ENCODE measurements at regions not wholly inside any gene's neighbourhood (a gene's known extent, or its start where the extent isn't known, plus 50 kb on each side); places are given as distances from the start of the nearest gene placed in this dataset.

DNA sequence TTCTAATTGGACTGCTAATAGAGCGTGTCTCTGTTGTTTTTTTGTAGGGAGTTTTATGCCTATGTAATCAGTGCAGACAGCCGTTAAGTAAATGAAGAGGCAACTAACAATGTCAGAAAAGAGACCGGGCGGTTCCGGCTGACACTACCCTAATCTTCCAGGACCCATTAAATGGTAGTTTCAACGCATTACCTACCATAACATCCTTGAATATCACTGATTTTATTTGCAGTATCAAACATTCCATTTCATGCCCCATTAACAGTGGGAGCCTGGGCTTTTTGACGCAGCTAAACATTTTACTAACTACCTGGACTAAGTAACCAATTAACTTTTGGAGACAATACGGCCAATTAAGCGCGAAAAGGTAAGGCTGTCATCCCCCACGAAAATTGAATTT lies 832.9 kb upstream of the NR2F2 start:
- Histone ChIP-seq H3K9me2 (no peaks in the 10 kb centered on the region), H3K27me3 (ENCODE audit: insufficient read depth) (no peaks in the 10 kb centered on the region), H3K9ac (no peak overlapping the region), H2AFZ (ENCODE audit: low read depth) (no peak overlapping the region), H3K4me3 (ENCODE audit: low read depth in 2 of 2, low read length in 1 of 2) (no peak overlapping the region), H4K20me1 (ENCODE audit: insufficient read depth) (no peaks in the 10 kb centered on the region), H3K4me2 (no peak overlapping the region), H3K27ac (ENCODE audit: low read depth in 2 of 2, low read length in 1 of 2) (no peak overlapping the region), H3K79me2 (ENCODE audit: insufficient read depth) (no peaks in the 10 kb centered on the region), H3F3A (replicated peaks; ENCODE audit: insufficient read depth) (no peaks in the 10 kb centered on the region), H3K9me3 (no peaks in the 10 kb centered on the region), H3K36me3 (replicated peaks in 1 of 2; ENCODE audit: control insufficient read depth in 1 of 2, insufficient read depth in 2 of 2, low read length in 1 of 2) (no peaks in the 10 kb centered on the region), H3K4me1 (ENCODE audit: control insufficient read depth in 1 of 2, insufficient read depth in 2 of 2, low read depth in 1 of 2, low read length in 1 of 2) (no peaks in the 10 kb centered on the region)
- WGBS (ENCODE audit: low lambda C conversion rate), result 31% methylated on average over 11 of the region's 11 CpGs
- TF ChIP-seq RXRA (IDR thresholded peaks at IDR 0.05; ENCODE audit: borderline replicate concordance, low read depth) (no peak), TCF12 (IDR thresholded peaks at IDR 0.05) (no peak), GATA2 (CRISPR knock-in tag; IDR thresholded peaks at IDR 0.05) (no peak), NFIC (IDR thresholded peaks at IDR 0.05; ENCODE audit: borderline replicate concordance) (no peak), FOXM1 (IDR thresholded peaks at IDR 0.05; ENCODE audit: low read depth) (no peak), SMC3 (IDR thresholded peaks at IDR 0.05; ENCODE audit: low read depth, low read length) (no peak), FOXJ3 (CRISPR knock-in tag; IDR thresholded peaks at IDR 0.05) (no peak), ELF1 (IDR thresholded peaks at IDR 0.05) (no peak), FOSL2 (IDR thresholded peaks at IDR 0.05; ENCODE audit: borderline replicate concordance, low read depth) (no peak), SIN3A (IDR thresholded peaks at IDR 0.05; ENCODE audit: borderline replicate concordance, low read depth, low read length) (no peak), CHD2 (IDR thresholded peaks at IDR 0.05; ENCODE audit: low read length, partially characterized antibody) (no peak)
- TF ChIP-seq, protein P1, sequence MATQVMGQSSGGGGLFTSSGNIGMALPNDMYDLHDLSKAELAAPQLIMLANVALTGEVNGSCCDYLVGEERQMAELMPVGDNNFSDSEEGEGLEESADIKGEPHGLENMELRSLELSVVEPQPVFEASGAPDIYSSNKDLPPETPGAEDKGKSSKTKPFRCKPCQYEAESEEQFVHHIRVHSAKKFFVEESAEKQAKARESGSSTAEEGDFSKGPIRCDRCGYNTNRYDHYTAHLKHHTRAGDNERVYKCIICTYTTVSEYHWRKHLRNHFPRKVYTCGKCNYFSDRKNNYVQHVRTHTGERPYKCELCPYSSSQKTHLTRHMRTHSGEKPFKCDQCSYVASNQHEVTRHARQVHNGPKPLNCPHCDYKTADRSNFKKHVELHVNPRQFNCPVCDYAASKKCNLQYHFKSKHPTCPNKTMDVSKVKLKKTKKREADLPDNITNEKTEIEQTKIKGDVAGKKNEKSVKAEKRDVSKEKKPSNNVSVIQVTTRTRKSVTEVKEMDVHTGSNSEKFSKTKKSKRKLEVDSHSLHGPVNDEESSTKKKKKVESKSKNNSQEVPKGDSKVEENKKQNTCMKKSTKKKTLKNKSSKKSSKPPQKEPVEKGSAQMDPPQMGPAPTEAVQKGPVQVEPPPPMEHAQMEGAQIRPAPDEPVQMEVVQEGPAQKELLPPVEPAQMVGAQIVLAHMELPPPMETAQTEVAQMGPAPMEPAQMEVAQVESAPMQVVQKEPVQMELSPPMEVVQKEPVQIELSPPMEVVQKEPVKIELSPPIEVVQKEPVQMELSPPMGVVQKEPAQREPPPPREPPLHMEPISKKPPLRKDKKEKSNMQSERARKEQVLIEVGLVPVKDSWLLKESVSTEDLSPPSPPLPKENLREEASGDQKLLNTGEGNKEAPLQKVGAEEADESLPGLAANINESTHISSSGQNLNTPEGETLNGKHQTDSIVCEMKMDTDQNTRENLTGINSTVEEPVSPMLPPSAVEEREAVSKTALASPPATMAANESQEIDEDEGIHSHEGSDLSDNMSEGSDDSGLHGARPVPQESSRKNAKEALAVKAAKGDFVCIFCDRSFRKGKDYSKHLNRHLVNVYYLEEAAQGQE (IDR thresholded peaks at IDR 0.05; ENCODE audit: low read depth, low read length), result no peak
- TF ChIP-seq, protein P2, sequence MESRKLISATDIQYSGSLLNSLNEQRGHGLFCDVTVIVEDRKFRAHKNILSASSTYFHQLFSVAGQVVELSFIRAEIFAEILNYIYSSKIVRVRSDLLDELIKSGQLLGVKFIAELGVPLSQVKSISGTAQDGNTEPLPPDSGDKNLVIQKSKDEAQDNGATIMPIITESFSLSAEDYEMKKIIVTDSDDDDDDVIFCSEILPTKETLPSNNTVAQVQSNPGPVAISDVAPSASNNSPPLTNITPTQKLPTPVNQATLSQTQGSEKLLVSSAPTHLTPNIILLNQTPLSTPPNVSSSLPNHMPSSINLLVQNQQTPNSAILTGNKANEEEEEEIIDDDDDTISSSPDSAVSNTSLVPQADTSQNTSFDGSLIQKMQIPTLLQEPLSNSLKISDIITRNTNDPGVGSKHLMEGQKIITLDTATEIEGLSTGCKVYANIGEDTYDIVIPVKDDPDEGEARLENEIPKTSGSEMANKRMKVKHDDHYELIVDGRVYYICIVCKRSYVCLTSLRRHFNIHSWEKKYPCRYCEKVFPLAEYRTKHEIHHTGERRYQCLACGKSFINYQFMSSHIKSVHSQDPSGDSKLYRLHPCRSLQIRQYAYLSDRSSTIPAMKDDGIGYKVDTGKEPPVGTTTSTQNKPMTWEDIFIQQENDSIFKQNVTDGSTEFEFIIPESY (IDR thresholded peaks at IDR 0.05; ENCODE audit: borderline replicate concordance, low read depth), result no peak
- ChIA-PET POLR2A (no interaction called here), CTCF (no interaction called here)
- DNase-seq, result no peak

DNA sequence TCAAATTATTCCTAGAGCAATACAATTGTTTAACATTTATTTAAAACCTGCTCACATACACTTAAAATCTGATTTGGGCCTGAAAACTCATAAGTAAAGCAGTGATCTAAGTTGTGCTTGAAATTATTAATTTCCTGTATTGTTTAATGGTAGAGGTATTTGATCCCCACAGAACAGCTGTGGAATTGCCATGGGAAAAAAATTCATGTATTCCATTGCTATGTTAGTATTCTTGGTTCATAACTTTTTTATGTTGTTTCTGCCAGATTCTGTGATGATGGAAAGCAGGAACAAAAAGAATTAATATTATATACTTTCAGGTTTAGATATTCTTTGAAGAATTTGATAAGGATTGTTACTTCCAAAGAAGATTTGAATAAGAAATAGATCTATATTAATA lies 831.5 kb upstream of the NR2F2 start:
- H3K36me3 ChIP-seq (replicated peaks in 1 of 2; ENCODE audit: control insufficient read depth in 1 of 2, insufficient read depth in 2 of 2, low read length in 1 of 2), result no peaks in the 10 kb centered on the region
- no peak for DNase-seq
- H3K9me2 ChIP-seq, result no peaks in the 10 kb centered on the region
- no peaks in the 10 kb centered on the region for H3K4me1 ChIP-seq (ENCODE audit: control insufficient read depth in 1 of 2, insufficient read depth in 2 of 2, low read depth in 1 of 2, low read length in 1 of 2)
- H3F3A ChIP-seq (replicated peaks; ENCODE audit: insufficient read depth), result no peaks in the 10 kb centered on the region
- no peak overlapping the region for H3K4me3 ChIP-seq (ENCODE audit: low read depth in 2 of 2, low read length in 1 of 2)
- no peak overlapping the region for H3K9ac ChIP-seq
- ChIA-PET CTCF (no interaction called here), POLR2A (no interaction called here)
- no peaks in the 10 kb centered on the region for H4K20me1 ChIP-seq (ENCODE audit: insufficient read depth)
- no peak overlapping the region for H2AFZ ChIP-seq (ENCODE audit: low read depth)
- no peak overlapping the region for H3K27ac ChIP-seq (ENCODE audit: low read depth in 2 of 2, low read length in 1 of 2)
- no peaks in the 10 kb centered on the region for H3K9me3 ChIP-seq
- H3K79me2 ChIP-seq (ENCODE audit: insufficient read depth), result no peaks in the 10 kb centered on the region
- no peaks in the 10 kb centered on the region for H3K27me3 ChIP-seq (ENCODE audit: insufficient read depth)
- no peak overlapping the region for H3K4me2 ChIP-seq
- TF ChIP-seq SIN3A (IDR thresholded peaks at IDR 0.05; ENCODE audit: borderline replicate concordance, low read depth, low read length) (no peak), RAD21 (IDR thresholded peaks at IDR 0.05; ENCODE audit: low read length) (no peak), FOXM1 (IDR thresholded peaks at IDR 0.05; ENCODE audit: low read depth) (no peak), NRF1 (IDR thresholded peaks at IDR 0.05; ENCODE audit: low read depth, low read length) (no peak), EP300 (IDR thresholded peaks at IDR 0.05; ENCODE audit: borderline replicate concordance in 1 of 2, low read depth in 1 of 2, low read length in 1 of 2) (no peak), RXRA (IDR thresholded peaks at IDR 0.05; ENCODE audit: borderline replicate concordance, low read depth) (no peak), TAF1 (IDR thresholded peaks at IDR 0.05; ENCODE audit: borderline replicate concordance, low read depth, low read length) (no peak), POLR2AphosphoS5 (IDR thresholded peaks at IDR 0.05; ENCODE audit: low read depth, low read length) (no peak), TCF12 (IDR thresholded peaks at IDR 0.05) (no peak), ELF1 (IDR thresholded peaks at IDR 0.05) (no peak), CHD2 (IDR thresholded peaks at IDR 0.05; ENCODE audit: low read length, partially characterized antibody) (no peak), RCOR1 (IDR thresholded peaks at IDR 0.05; ENCODE audit: low read length) (no peak), YY1 (IDR thresholded peaks at IDR 0.05; ENCODE audit: low read depth) (no peak), RFX5 (IDR thresholded peaks at IDR 0.05; ENCODE audit: low read length) (no peak), FOXJ3 (CRISPR knock-in tag; IDR thresholded peaks at IDR 0.05) (no peak)
- TF ChIP-seq, protein P3, sequence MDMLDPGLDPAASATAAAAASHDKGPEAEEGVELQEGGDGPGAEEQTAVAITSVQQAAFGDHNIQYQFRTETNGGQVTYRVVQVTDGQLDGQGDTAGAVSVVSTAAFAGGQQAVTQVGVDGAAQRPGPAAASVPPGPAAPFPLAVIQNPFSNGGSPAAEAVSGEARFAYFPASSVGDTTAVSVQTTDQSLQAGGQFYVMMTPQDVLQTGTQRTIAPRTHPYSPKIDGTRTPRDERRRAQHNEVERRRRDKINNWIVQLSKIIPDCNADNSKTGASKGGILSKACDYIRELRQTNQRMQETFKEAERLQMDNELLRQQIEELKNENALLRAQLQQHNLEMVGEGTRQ (IDR thresholded peaks at IDR 0.05; ENCODE audit: borderline replicate concordance, low read depth, low read length), result no peak
